ENCODE measurements at regions not wholly inside any gene's neighbourhood (a gene's known extent, or its start where the extent isn't known, plus 50 kb on each side); places are given as distances from the start of the nearest gene placed in this dataset.

DNA sequence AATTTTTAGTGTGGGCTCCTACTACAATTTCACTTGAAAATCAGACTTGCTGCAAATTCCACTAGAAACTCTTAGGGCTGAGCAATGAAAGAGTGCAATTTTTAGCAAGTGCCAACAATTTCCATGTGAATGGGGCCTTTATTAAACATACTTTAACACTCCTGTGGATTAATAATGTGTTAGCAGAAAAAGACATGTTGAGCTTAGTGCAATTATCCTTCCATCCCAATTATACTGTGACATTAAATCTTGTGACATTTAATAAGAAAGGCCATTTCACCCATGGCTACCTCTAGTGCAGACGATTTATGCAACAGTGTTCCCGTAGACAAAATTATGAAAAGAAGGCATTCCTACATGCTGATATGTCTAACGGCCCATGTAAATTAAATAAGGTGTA, 639.7 kb downstream of the STK39 start:
- TF ChIP-seq, protein P1, sequence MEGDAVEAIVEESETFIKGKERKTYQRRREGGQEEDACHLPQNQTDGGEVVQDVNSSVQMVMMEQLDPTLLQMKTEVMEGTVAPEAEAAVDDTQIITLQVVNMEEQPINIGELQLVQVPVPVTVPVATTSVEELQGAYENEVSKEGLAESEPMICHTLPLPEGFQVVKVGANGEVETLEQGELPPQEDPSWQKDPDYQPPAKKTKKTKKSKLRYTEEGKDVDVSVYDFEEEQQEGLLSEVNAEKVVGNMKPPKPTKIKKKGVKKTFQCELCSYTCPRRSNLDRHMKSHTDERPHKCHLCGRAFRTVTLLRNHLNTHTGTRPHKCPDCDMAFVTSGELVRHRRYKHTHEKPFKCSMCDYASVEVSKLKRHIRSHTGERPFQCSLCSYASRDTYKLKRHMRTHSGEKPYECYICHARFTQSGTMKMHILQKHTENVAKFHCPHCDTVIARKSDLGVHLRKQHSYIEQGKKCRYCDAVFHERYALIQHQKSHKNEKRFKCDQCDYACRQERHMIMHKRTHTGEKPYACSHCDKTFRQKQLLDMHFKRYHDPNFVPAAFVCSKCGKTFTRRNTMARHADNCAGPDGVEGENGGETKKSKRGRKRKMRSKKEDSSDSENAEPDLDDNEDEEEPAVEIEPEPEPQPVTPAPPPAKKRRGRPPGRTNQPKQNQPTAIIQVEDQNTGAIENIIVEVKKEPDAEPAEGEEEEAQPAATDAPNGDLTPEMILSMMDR (IDR thresholded peaks at IDR 0.05; ENCODE audit: low read depth, low read length, missing input control), result no peak
- no peak for TF ChIP-seq GABPA (IDR thresholded peaks at IDR 0.05 in 1 of 2, conservative IDR thresholded peaks at IDR 0.05 in 1 of 2)
- TF ChIP-seq, protein P2, sequence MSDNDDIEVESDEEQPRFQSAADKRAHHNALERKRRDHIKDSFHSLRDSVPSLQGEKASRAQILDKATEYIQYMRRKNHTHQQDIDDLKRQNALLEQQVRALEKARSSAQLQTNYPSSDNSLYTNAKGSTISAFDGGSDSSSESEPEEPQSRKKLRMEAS (IDR thresholded peaks at IDR 0.05), result no peak
